Mammary epithelial cell (primary cell): ENCODE measurements at regions not wholly inside any gene's neighbourhood (a gene's known extent, or its start where the extent isn't known, plus 50 kb on each side); places are given as distances from the start of the nearest gene placed in this dataset.

Experiments
- EZH2 ChIP-seq: IDR thresholded peaks from 2 replicates; pipeline ENCODE4 v1.6.1; 2012; ENCODE audit warnings: low read length, inconsistent platforms, borderline replicate concordance
- TF ChIP-seq, protein P1 (sequence below), 2 donors: IDR thresholded peaks in 1 of 2; conservative IDR thresholded peaks in 1 of 2; 2 replicates each; pipeline ENCODE4 v1.5.1; 2011 to 2012; ENCODE audit warnings: inconsistent platforms in 2 of 2, low read length in 2 of 2, mild to moderate bottlenecking in 2 of 2, control low read depth in 1 of 2, low read depth in 1 of 2; ENCODE audit not compliant: insufficient read depth in 1 of 2; ENCODE audit errors: extremely low read depth in 1 of 2

DNA sequence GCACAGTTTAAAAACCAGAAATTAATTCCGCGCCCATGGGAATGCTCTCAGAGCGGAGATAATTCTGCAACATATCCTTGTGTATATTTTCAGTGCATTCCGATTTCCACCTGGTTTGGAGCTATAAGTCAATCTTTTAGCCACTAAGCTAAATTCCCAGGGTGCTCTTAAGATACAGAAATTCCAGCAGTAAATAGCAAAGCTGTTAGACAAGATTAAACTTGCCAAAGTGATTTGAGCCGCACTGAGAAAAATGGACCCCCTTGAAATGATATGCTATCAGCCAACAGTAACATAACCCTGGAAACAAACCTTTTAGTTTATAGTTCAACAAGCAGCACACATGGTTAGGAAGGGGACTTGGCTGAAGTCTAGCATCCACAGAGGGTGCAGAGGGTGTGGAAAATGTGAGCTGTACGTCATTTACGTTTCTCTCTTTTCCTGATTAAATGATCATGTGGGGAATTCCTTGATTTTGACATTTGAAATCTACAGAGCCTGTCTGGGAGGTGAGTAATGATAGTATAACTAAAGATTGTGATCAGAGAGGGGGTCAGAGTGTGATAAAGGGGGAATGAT lies 99.8 kb upstream of the COPS8 start:
- TF ChIP-seq, protein P1, sequence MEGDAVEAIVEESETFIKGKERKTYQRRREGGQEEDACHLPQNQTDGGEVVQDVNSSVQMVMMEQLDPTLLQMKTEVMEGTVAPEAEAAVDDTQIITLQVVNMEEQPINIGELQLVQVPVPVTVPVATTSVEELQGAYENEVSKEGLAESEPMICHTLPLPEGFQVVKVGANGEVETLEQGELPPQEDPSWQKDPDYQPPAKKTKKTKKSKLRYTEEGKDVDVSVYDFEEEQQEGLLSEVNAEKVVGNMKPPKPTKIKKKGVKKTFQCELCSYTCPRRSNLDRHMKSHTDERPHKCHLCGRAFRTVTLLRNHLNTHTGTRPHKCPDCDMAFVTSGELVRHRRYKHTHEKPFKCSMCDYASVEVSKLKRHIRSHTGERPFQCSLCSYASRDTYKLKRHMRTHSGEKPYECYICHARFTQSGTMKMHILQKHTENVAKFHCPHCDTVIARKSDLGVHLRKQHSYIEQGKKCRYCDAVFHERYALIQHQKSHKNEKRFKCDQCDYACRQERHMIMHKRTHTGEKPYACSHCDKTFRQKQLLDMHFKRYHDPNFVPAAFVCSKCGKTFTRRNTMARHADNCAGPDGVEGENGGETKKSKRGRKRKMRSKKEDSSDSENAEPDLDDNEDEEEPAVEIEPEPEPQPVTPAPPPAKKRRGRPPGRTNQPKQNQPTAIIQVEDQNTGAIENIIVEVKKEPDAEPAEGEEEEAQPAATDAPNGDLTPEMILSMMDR (conservative IDR thresholded peaks at IDR 0.05 in 1 of 2, IDR thresholded peaks at IDR 0.05 in 1 of 2; ENCODE audit: extremely low read depth in 1 of 2, insufficient read depth in 1 of 2, low read depth in 1 of 2, low read length in 2 of 2), result no peak
- no peak for TF ChIP-seq EZH2
